ENCODE measurements at regions not wholly inside any gene's neighbourhood (a gene's known extent, or its start where the extent isn't known, plus 50 kb on each side); places are given as distances from the start of the nearest gene placed in this dataset.

GRCh38 chr6:44500074-44500473 is 112.6 kb downstream of the CDC5L start:
- no peak for DNase-seq (ENCODE audit: low read depth)

- no peak for DNase-seq (ENCODE audit: low read depth)
Observed at GRCh38 chr6:44503471-44503870, 116.0 kb downstream of the CDC5L start.

- DNase-seq (ENCODE audit: low read depth) = no peak
Observed at GRCh38 chr6:44504301-44504791, 116.8 kb downstream of the CDC5L start.

- no peak for DNase-seq (ENCODE audit: low read depth)
Observed at GRCh38 chr6:44505751-44506150, 118.2 kb downstream of the CDC5L start.

GRCh38 chr6:44507014-44507413 is 119.5 kb downstream of the CDC5L start:
- DNase-seq (ENCODE audit: low read depth) = no peak

- DNase-seq (ENCODE audit: low read depth) = no peak
Observed at GRCh38 chr6:44508646-44509045, 121.1 kb downstream of the CDC5L start.

GRCh38 chr6:44511126-44511525 is 123.6 kb downstream of the CDC5L start:
- no peak for DNase-seq (ENCODE audit: low read depth)

GRCh38 chr6:44512868-44513741 is 125.6 kb downstream of the CDC5L start:
- no peak for DNase-seq (ENCODE audit: low read depth)

- DNase-seq (ENCODE audit: low read depth) = no peak
Observed at GRCh38 chr6:44514085-44514484, 126.6 kb downstream of the CDC5L start.

- no peak for DNase-seq (ENCODE audit: low read depth)
Observed at GRCh38 chr6:44514576-44515193, 127.2 kb downstream of the CDC5L start.

- DNase-seq (ENCODE audit: low read depth) = no peak
Observed at GRCh38 chr6:44522871-44523270, 135.4 kb downstream of the CDC5L start.

- DNase-seq (ENCODE audit: low read depth) = no peak
Observed at GRCh38 chr6:44524476-44525227, 137.1 kb downstream of the CDC5L start.

GRCh38 chr6:44525761-44526351 is 138.3 kb downstream of the CDC5L start:
- DNase-seq (ENCODE audit: low read depth) = no peak

GRCh38 chr6:44527181-44527580 is 139.7 kb downstream of the CDC5L start:
- DNase-seq (ENCODE audit: low read depth) = no peak

- DNase-seq (ENCODE audit: low read depth) = no peak
Observed at GRCh38 chr6:44527583-44528369, 140.3 kb downstream of the CDC5L start.

- no peak for DNase-seq (ENCODE audit: low read depth)
Observed at GRCh38 chr6:44528370-44528644, 140.8 kb downstream of the CDC5L start.

GRCh38 chr6:44528716-44529115 is 141.2 kb downstream of the CDC5L start:
- DNase-seq (ENCODE audit: low read depth) = no peak

- DNase-seq (ENCODE audit: low read depth) = no peak
Observed at GRCh38 chr6:44529146-44529905, 141.8 kb downstream of the CDC5L start.

- DNase-seq (ENCODE audit: low read depth) = no peak
Observed at GRCh38 chr6:44530209-44530909, 142.9 kb downstream of the CDC5L start.

GRCh38 chr6:44530910-44531234 is 143.4 kb downstream of the CDC5L start:
- no peak for DNase-seq (ENCODE audit: low read depth)
